ENCODE measurements at regions not wholly inside any gene's neighbourhood (a gene's known extent, or its start where the extent isn't known, plus 50 kb on each side); places are given as distances from the start of the nearest gene placed in this dataset.

DNA sequence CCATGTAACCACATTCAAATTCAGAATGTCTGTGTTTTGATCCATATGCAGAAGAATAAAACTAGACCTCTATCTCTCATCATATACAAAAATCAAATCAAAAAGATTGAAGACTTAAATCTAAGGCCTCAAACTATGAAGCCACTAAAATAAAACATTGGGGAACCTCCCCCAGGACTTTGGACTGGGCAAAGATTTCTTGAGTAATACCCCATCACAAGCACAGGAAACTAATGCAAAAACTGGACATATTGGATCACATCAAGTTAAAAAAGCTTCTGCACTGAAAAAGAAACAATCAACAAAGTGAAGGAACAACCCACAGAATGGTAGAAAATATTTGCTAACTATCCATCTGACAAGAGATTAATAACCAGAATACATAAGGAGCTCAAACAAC is 266.8 kb downstream of the EPM2A start:
- POLR2A ChIA-PET, result no interaction called here
- H3K27me3 Mint-ChIP-seq, result no peaks in the 10 kb centered on the region
- intact Hi-C loops (cut with micrococcal nuclease), result no loop called here

DNA sequence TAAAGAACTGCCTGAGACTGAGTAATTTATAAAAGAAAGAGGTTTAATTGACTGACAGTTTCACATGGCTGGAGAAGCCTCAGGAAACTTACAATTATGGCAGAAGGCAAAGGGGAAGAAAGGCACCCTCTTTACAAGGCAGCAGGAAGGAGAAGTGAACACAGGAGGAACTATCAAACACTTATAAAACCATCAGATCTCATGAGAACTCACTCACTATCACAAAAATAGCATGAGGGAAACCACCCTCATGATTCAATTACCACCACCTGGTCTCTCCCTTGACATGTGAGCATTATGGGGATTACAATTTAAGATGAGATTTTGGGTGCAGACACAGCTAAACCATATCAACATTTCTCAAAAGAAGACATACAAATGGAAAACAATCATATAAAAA is 266.3 kb downstream of the EPM2A start:
- intact Hi-C loops (cut with micrococcal nuclease), result no loop called here
- no peak overlapping the region for H3K4me3 Mint-ChIP-seq
- peaks cover 4% of the 10 kb centered on the region for H3K9me3 Mint-ChIP-seq
- H3K27me3 Mint-ChIP-seq, result no peaks in the 10 kb centered on the region
- TF ChIP-seq, protein P1, sequence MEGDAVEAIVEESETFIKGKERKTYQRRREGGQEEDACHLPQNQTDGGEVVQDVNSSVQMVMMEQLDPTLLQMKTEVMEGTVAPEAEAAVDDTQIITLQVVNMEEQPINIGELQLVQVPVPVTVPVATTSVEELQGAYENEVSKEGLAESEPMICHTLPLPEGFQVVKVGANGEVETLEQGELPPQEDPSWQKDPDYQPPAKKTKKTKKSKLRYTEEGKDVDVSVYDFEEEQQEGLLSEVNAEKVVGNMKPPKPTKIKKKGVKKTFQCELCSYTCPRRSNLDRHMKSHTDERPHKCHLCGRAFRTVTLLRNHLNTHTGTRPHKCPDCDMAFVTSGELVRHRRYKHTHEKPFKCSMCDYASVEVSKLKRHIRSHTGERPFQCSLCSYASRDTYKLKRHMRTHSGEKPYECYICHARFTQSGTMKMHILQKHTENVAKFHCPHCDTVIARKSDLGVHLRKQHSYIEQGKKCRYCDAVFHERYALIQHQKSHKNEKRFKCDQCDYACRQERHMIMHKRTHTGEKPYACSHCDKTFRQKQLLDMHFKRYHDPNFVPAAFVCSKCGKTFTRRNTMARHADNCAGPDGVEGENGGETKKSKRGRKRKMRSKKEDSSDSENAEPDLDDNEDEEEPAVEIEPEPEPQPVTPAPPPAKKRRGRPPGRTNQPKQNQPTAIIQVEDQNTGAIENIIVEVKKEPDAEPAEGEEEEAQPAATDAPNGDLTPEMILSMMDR (IDR thresholded peaks at IDR 0.05), result no peak
- no peak overlapping the region for H3K27ac Mint-ChIP-seq
- ATAC-seq (no peak), DNase-seq (no peak)
- H3K4me1 Mint-ChIP-seq (ENCODE audit: low read depth), result no peaks in the 10 kb centered on the region
- ChIA-PET CTCF (no interaction called here), POLR2A (no interaction called here)
- no peaks in the 10 kb centered on the region for H3K36me3 Mint-ChIP-seq (ENCODE audit: low read depth)

More for the DNA sequence above, 266.8 kb downstream of the EPM2A start:
- no peak for ATAC-seq
- Mint-ChIP-seq H3K27ac (no peak overlapping the region), H3K4me1 (ENCODE audit: low read depth) (no peaks in the 10 kb centered on the region), H3K36me3 (ENCODE audit: low read depth) (no peaks in the 10 kb centered on the region), H3K4me3 (no peak overlapping the region), H3K9me3 (peaks cover 5% of the 10 kb centered on the region)
- no peak for DNase-seq
- TF ChIP-seq, protein P1 (IDR thresholded peaks at IDR 0.05), result no peak
- CTCF ChIA-PET, result no interaction called here

DNA sequence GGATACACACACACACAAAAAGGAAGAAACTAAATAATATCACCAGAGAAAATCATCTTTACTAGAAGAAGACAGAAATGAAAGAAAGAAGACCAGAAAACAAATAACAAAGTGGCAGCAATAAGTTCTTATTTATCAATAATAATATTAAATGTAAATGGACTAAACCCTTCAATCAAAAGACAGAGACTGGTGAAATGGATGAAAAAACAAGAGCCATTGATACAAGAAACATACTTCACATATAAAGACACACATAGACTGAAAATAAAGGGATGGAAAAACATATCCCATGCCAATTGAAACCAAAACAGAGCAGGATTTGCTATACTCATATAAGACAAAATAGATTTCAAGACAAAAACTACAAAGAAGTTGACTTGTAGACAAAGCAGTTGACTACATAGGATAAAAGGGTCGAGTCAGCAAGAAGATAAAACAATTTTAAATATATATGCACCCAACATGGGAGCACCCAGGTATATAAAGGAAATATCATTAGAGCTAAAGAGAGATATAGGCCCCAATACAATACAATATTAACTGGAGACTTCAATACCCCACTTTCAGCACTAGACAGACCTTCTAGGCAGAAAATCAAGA is 259.4 kb downstream of the EPM2A start:
- ChIA-PET CTCF (no interaction called here), POLR2A (no interaction called here)
- Mint-ChIP-seq H3K9me3 (peaks cover 11% of the 10 kb centered on the region), H3K27me3 (no peaks in the 10 kb centered on the region), H3K36me3 (ENCODE audit: low read depth) (no peaks in the 10 kb centered on the region), H3K4me3 (no peak overlapping the region), H3K27ac (no peak overlapping the region), H3K4me1 (ENCODE audit: low read depth) (no peaks in the 10 kb centered on the region)
- intact Hi-C loops (cut with micrococcal nuclease), result no loop called here
- DNase-seq, result no peak
- TF ChIP-seq, protein P1 (IDR thresholded peaks at IDR 0.05), result no peak
- no peak for ATAC-seq

DNA sequence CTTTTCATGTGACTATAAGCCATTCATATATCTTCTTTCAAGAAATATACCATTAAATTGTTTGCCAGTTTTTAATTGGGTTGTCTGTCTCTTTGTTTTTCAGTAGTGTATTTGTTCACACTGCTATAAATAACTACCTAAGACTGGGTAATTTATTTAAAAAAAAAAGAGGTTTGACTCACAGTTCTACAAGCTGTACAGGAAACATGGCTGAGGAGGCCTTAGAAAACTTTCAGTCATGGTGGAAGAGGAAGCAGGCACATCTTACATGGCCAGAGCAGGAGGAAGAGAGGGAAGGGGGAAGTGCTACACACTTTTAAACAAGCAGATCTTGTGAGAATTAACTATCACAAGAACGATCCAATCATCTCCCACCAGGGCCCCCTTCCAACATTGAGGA is 255.3 kb downstream of the EPM2A start:
- TF ChIP-seq, protein P1 (IDR thresholded peaks at IDR 0.05), result no peak
- POLR2A ChIA-PET, result no interaction called here
- CTCF ChIA-PET, result no interaction called here
- intact Hi-C loops (cut with micrococcal nuclease), result no loop called here
- H3K36me3 Mint-ChIP-seq (ENCODE audit: low read depth), result no peaks in the 10 kb centered on the region
- H3K4me3 Mint-ChIP-seq, result no peak overlapping the region
- H3K9me3 Mint-ChIP-seq, result peaks cover 10% of the 10 kb centered on the region
- H3K27me3 Mint-ChIP-seq, result no peaks in the 10 kb centered on the region
- H3K4me1 Mint-ChIP-seq (ENCODE audit: low read depth), result no peaks in the 10 kb centered on the region
- H3K27ac Mint-ChIP-seq, result no peak overlapping the region
- no peak for DNase-seq
- no peak for ATAC-seq

DNA sequence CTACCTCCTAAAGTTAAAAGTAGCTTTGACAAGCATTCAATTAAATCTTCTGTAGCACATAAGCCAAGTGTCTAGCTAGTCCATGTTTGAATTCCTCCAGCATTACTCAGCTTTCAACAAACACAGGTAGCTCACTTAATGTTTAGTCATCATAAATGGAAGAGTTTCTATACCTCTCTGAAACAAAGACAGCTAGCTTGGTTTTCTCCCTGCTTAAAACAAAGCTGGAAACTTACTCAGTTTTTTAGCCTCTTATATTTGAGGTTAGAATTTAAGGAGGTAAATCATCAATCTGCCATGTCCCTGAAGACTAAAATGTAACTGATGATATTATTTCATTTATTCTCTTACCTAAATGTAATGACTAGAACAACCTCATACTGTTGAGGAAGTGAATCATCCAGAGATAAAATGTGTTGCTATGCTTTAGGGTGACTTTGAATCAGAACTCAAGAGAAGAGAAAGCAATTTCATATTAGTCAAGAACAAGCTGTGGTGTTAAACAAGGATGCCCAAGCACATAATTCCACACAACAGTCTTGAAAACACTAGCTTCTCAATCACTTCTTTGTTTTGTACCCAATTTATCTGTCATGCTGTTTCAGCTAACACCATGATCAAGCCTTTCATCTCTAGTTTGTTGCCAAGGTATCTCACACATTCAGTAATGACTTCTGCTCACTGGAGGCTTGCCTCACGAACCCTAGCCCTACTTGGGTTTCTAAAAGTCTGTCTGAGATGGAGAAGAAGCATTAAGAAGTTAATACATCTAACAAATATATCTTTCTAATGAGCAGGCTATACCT is 251.9 kb downstream of the EPM2A start:
- intact Hi-C loops (cut with micrococcal nuclease), result no loop called here
- POLR2A ChIA-PET, result no interaction called here
- no peaks in the 10 kb centered on the region for H3K27me3 Mint-ChIP-seq
- ATAC-seq (no peak), DNase-seq (no peak)
- CTCF ChIA-PET, result interaction anchor here (1.3 kb wide), 1 partner anchor 11 kb away, joined by 3 read pairs; no protein-coding TSS in a partner anchor
- H3K9me3 Mint-ChIP-seq, result peaks cover 3% of the 10 kb centered on the region
- H3K36me3 Mint-ChIP-seq (ENCODE audit: low read depth), result no peaks in the 10 kb centered on the region
- H3K4me1 Mint-ChIP-seq (ENCODE audit: low read depth), result no peaks in the 10 kb centered on the region
- no peak overlapping the region for H3K27ac Mint-ChIP-seq
- no peak overlapping the region for H3K4me3 Mint-ChIP-seq
- TF ChIP-seq, protein P1 (IDR thresholded peaks at IDR 0.05), result no peak
